ENCODE measurements at regions not wholly inside any gene's neighbourhood (a gene's known extent, or its start where the extent isn't known, plus 50 kb on each side); places are given as distances from the start of the nearest gene placed in this dataset.

DNA sequence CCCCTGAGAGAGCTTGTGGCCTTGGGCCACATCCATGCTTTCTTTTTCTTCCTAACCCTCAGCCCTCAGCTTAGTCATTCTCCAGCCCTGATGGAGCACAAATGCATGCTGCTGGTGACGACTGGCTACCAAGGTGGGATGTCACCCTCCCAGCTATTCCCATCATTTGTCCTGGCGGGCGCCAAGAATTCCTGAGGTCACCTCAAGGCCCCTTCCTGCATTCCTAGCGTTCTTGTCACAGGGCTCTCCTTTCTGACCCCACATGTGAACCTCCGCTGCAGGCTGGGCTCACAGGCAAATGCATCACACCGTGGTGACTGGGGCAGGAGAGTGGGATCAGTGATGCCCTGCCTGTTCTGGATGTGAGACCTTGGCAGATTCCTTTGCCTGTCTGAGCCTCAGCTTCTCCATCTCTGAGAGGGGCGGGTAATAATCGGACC is 53.4 kb upstream of the IFFO2 start (continued):
- TF ChIP-seq, protein P1, sequence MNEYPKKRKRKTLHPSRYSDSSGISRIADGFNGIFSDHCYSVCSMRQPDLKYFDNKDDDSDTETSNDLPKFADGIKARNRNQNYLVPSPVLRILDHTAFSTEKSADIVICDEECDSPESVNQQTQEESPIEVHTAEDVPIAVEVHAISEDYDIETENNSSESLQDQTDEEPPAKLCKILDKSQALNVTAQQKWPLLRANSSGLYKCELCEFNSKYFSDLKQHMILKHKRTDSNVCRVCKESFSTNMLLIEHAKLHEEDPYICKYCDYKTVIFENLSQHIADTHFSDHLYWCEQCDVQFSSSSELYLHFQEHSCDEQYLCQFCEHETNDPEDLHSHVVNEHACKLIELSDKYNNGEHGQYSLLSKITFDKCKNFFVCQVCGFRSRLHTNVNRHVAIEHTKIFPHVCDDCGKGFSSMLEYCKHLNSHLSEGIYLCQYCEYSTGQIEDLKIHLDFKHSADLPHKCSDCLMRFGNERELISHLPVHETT (tag by site-specific recombination; IDR thresholded peaks at IDR 0.05) = no peak
- TF ChIP-seq ZNF341 (tag by site-specific recombination; IDR thresholded peaks at IDR 0.05; ENCODE audit: low read depth) (no peak), ZNF311 (tag by site-specific recombination; IDR thresholded peaks at IDR 0.05; ENCODE audit: borderline replicate concordance) (no peak)

DNA sequence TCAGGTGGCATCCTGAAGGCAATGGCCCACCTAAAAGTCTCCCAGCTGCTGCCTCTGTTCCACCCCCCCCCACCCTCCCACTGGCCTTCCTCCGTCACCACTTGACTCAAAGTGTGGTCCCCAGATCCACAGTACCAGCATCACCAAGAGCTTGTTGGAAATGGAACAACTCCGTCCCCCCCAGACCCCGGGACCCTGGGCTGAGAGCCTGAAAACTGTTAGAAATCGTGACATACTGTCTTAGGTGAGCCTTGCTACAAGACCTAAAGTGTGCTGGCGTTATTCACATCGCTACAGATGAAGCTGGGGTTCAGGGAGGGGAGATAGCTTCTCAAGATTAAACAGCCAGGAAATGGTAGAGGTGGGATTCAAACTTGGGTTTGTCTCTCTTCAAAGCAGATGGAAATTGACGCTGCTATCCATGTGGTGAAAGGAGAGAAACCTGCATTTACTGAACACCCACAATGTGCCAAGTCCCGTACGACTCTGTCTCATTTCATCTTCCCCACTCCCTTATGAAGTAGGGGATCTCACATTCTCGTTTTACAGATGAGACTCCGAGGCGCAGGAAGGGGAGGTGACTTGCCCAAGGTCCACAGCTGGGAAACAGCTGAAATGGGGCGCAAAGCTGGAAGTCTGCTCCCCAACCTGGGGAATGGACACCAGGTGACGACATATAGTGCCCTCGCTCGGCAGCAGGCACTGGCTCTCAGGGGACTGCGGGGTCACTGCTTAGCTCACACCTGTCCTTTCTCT is 52.8 kb upstream of the IFFO2 start:
- H3K36me3 ChIP-seq (ENCODE audit: control insufficient read depth in 2 of 2, insufficient read depth in 1 of 2, low read length in 2 of 2) = no peaks in the 10 kb centered on the region
- H3K4me1 ChIP-seq (ENCODE audit: control insufficient read depth, insufficient read depth, low read length) = peaks cover 2% of the 10 kb centered on the region; the same call in 1 of the 2 replicates
- POLR2A ChIA-PET = interaction anchor here (0.6 to 1.9 kb wide), 6 partner anchors 39 to 212 kb away, joined by 3 to 6 read pairs (median 4); partner anchors contain the start of genes ALDH4A1 and IFFO2
- no peaks in the 10 kb centered on the region for H3K9me3 ChIP-seq (ENCODE audit: control insufficient read depth, insufficient read depth, low read depth, low read length)
- no peak overlapping the region for H3K27ac ChIP-seq (ENCODE audit: extremely low read depth, low read depth, low read length)
- no peak for TF ChIP-seq KLF9 (tag by site-specific recombination; IDR thresholded peaks at IDR 0.05; ENCODE audit: low read depth)
- no peak for TF ChIP-seq KLF1 (tag by site-specific recombination; IDR thresholded peaks at IDR 0.05)
- TF ChIP-seq, protein P2, sequence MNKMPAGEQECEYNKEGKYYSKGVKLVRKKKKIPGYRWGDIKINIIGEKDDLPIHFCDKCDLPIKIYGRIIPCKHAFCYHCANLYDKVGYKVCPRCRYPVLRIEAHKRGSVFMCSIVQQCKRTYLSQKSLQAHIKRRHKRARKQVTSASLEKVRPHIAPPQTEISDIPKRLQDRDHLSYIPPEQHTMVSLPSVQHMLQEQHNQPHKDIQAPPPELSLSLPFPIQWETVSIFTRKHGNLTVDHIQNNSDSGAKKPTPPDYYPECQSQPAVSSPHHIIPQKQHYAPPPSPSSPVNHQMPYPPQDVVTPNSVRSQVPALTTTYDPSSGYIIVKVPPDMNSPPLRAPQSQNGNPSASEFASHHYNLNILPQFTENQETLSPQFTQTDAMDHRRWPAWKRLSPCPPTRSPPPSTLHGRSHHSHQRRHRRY (tag by site-specific recombination; IDR thresholded peaks at IDR 0.05) = no peak
- TF ChIP-seq, protein P3, sequence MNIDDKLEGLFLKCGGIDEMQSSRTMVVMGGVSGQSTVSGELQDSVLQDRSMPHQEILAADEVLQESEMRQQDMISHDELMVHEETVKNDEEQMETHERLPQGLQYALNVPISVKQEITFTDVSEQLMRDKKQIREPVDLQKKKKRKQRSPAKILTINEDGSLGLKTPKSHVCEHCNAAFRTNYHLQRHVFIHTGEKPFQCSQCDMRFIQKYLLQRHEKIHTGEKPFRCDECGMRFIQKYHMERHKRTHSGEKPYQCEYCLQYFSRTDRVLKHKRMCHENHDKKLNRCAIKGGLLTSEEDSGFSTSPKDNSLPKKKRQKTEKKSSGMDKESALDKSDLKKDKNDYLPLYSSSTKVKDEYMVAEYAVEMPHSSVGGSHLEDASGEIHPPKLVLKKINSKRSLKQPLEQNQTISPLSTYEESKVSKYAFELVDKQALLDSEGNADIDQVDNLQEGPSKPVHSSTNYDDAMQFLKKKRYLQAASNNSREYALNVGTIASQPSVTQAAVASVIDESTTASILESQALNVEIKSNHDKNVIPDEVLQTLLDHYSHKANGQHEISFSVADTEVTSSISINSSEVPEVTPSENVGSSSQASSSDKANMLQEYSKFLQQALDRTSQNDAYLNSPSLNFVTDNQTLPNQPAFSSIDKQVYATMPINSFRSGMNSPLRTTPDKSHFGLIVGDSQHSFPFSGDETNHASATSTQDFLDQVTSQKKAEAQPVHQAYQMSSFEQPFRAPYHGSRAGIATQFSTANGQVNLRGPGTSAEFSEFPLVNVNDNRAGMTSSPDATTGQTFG (tag by site-specific recombination; IDR thresholded peaks at IDR 0.05; ENCODE audit: borderline replicate concordance) = no peak
- TF ChIP-seq, protein P4, sequence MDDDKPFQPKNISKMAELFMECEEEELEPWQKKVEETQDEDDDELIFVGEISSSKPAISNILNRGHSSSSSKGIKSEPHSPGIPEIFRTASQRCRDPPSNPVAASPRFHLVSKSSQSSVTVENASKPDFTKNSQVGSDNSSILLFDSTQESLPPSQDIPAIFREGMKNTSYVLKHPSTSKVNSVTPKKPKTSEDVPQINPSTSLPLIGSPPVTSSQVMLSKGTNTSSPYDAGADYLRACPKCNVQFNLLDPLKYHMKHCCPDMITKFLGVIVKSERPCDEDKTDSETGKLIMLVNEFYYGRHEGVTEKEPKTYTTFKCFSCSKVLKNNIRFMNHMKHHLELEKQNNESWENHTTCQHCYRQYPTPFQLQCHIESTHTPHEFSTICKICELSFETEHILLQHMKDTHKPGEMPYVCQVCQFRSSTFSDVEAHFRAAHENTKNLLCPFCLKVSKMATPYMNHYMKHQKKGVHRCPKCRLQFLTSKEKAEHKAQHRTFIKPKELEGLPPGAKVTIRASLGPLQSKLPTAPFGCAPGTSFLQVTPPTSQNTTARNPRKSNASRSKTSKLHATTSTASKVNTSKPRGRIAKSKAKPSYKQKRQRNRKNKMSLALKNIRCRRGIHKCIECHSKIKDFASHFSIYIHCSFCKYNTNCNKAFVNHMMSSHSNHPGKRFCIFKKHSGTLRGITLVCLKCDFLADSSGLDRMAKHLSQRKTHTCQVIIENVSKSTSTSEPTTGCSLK (tag by site-specific recombination; IDR thresholded peaks at IDR 0.05) = no peak
- TF ChIP-seq GFI1B (tag by site-specific recombination; IDR thresholded peaks at IDR 0.05) = no peak
- TF ChIP-seq, protein P5, sequence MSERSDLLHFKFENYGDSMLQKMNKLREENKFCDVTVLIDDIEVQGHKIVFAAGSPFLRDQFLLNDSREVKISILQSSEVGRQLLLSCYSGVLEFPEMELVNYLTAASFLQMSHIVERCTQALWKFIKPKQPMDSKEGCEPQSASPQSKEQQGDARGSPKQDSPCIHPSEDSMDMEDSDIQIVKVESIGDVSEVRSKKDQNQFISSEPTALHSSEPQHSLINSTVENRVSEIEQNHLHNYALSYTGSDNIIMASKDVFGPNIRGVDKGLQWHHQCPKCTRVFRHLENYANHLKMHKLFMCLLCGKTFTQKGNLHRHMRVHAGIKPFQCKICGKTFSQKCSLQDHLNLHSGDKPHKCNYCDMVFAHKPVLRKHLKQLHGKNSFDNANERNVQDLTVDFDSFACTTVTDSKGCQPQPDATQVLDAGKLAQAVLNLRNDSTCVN (tag by site-specific recombination; optimal IDR thresholded peaks at IDR 0.05) = no peak
- no peak for TF ChIP-seq ZNF391 (tag by site-specific recombination; IDR thresholded peaks at IDR 0.05; ENCODE audit: borderline replicate concordance, low read depth)
- TF ChIP-seq ZNF174 (tag by site-specific recombination; IDR thresholded peaks at IDR 0.05) = no peak
- TF ChIP-seq ZNF621 (tag by site-specific recombination; IDR thresholded peaks at IDR 0.05) = no peak
- TF ChIP-seq, protein P6, sequence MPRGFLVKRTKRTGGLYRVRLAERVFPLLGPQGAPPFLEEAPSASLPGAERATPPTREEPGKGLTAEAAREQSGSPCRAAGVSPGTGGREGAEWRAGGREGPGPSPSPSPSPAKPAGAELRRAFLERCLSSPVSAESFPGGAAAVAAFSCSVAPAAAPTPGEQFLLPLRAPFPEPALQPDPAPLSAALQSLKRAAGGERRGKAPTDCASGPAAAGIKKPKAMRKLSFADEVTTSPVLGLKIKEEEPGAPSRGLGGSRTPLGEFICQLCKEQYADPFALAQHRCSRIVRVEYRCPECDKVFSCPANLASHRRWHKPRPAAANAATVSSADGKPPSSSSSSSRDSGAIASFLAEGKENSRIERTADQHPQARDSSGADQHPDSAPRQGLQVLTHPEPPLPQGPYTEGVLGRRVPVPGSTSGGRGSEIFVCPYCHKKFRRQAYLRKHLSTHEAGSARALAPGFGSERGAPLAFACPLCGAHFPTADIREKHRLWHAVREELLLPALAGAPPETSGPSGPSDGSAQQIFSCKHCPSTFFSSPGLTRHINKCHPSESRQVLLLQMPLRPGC (tag by site-specific recombination; IDR thresholded peaks at IDR 0.05) = no peak
- TF ChIP-seq ZNF768 (tag by site-specific recombination; IDR thresholded peaks at IDR 0.05) = no peak
- TF ChIP-seq ZNF529 (tag by site-specific recombination; IDR thresholded peaks at IDR 0.05; ENCODE audit: insufficient replicate concordance) = no peak
- TF ChIP-seq, protein P7, sequence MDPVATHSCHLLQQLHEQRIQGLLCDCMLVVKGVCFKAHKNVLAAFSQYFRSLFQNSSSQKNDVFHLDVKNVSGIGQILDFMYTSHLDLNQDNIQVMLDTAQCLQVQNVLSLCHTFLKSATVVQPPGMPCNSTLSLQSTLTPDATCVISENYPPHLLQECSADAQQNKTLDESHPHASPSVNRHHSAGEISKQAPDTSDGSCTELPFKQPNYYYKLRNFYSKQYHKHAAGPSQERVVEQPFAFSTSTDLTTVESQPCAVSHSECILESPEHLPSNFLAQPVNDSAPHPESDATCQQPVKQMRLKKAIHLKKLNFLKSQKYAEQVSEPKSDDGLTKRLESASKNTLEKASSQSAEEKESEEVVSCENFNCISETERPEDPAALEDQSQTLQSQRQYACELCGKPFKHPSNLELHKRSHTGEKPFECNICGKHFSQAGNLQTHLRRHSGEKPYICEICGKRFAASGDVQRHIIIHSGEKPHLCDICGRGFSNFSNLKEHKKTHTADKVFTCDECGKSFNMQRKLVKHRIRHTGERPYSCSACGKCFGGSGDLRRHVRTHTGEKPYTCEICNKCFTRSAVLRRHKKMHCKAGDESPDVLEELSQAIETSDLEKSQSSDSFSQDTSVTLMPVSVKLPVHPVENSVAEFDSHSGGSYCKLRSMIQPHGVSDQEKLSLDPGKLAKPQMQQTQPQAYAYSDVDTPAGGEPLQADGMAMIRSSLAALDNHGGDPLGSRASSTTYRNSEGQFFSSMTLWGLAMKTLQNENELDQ (tag by site-specific recombination; IDR thresholded peaks at IDR 0.05; ENCODE audit: low read depth) = no peak
- CTCF ChIA-PET = interaction anchor here (0.6 to 6.1 kb wide), 8 partner anchors 15 to 1624 kb away, joined by 3 to 48 read pairs (median 4); no protein-coding TSS in a partner anchor
- H3K4me3 ChIP-seq (ENCODE audit: low read depth, low read length) = no peak overlapping the region

Measured in HEK293 (cell line).